KBM-7 (cell line): ENCODE measurements at regions not wholly inside any gene's neighbourhood (a gene's known extent, or its start where the extent isn't known, plus 50 kb on each side); places are given as distances from the start of the nearest gene placed in this dataset.

ENCODE experiments used
- DNase-seq: peaks from one replicate; pipeline ENCODE4 v3.0.0-alpha.2; 2015
- in situ Hi-C: fragments of 300-500 bp; cut with MboI; formaldehyde crosslinking; loops from 2 replicates; pipeline ENCODE4 v1.14.3; 2020; ENCODE audit warnings: low sequenced_read_pairs, low pct_unique_long_range_greater_than_20kb, mixed read lengths

GRCh38 chr1:79785561-79785960 is 779.0 kb upstream of the ADGRL4 start:
- in situ Hi-C loops: no loop called here
- DNase-seq: no peak

- no peak for DNase-seq
- in situ Hi-C loops: no loop called here
Measured at GRCh38 chr1:79781261-79781660, 774.7 kb upstream of the ADGRL4 start.

GRCh38 chr1:79777481-79778219 is 771.1 kb upstream of the ADGRL4 start:
- in situ Hi-C loops: no loop called here
- DNase-seq: peak; percentile 4

- no peak for DNase-seq
- in situ Hi-C loops: no loop called here
Measured at GRCh38 chr1:79775402-79775801, 768.9 kb upstream of the ADGRL4 start.

- in situ Hi-C loops: no loop called here
- no peak for DNase-seq
Measured at GRCh38 chr1:79773385-79773784, 766.9 kb upstream of the ADGRL4 start.

GRCh38 chr1:79762461-79762860 is 755.9 kb upstream of the ADGRL4 start:
- no peak for DNase-seq
- in situ Hi-C loops: no loop called here

GRCh38 chr1:79760531-79760930 is 754.0 kb upstream of the ADGRL4 start:
- DNase-seq: no peak
- in situ Hi-C loops: no loop called here

GRCh38 chr1:79749607-79750006 is 743.1 kb upstream of the ADGRL4 start:
- in situ Hi-C loops: no loop called here
- DNase-seq: no peak

GRCh38 chr1:79745929-79746328 is 739.4 kb upstream of the ADGRL4 start:
- in situ Hi-C loops: no loop called here
- DNase-seq: no peak

- DNase-seq: no peak
- in situ Hi-C loops: no loop called here
Measured at GRCh38 chr1:79744746-79745145, 738.2 kb upstream of the ADGRL4 start.

GRCh38 chr1:79741720-79742421 is 735.3 kb upstream of the ADGRL4 start:
- in situ Hi-C loops: no loop called here
- no peak for DNase-seq

- no peak for DNase-seq
- in situ Hi-C loops: no loop called here
Measured at GRCh38 chr1:79738101-79738500, 731.6 kb upstream of the ADGRL4 start.

GRCh38 chr1:79737193-79737592 is 730.7 kb upstream of the ADGRL4 start:
- peak; percentile 54 for DNase-seq
- in situ Hi-C loops: no loop called here

- in situ Hi-C loops: no loop called here
- no peak for DNase-seq
Measured at GRCh38 chr1:79732950-79733349, 726.4 kb upstream of the ADGRL4 start.

- no peak for DNase-seq
- in situ Hi-C loops: no loop called here
Measured at GRCh38 chr1:79726911-79727310, 720.4 kb upstream of the ADGRL4 start.

- in situ Hi-C loops: no loop called here
- DNase-seq: no peak
Measured at GRCh38 chr1:79726321-79726720, 719.8 kb upstream of the ADGRL4 start.

- in situ Hi-C loops: no loop called here
Measured at GRCh38 chr1:79716447-79716846, 709.9 kb upstream of the ADGRL4 start.

GRCh38 chr1:79714664-79715063 is 708.1 kb upstream of the ADGRL4 start:
- no peak for DNase-seq
- in situ Hi-C loops: no loop called here

More at GRCh38 chr1:79716447-79716846, 709.9 kb upstream of the ADGRL4 start:
- DNase-seq: no peak

GRCh38 chr1:79711001-79711431 is 704.5 kb upstream of the ADGRL4 start:
- DNase-seq: no peak
- in situ Hi-C loops: no loop called here

GRCh38 chr1:79708646-79709265 is 702.2 kb upstream of the ADGRL4 start:
- no peak for DNase-seq
- in situ Hi-C loops: no loop called here
